ENCODE measurements at regions not wholly inside any gene's neighbourhood (a gene's known extent, or its start where the extent isn't known, plus 50 kb on each side); places are given as distances from the start of the nearest gene placed in this dataset.

- no peak for TF ChIP-seq TEAD4 (IDR thresholded peaks at IDR 0.05)
- no peak for TF ChIP-seq REST (IDR thresholded peaks at IDR 0.05; ENCODE audit: low read depth)
- TF ChIP-seq CEBPB (IDR thresholded peaks at IDR 0.05) = no peak
- TF ChIP-seq FOXM1 (IDR thresholded peaks at IDR 0.05; ENCODE audit: borderline replicate concordance, low read depth) = no peak
- no peak for TF ChIP-seq EP300 (IDR thresholded peaks at IDR 0.05; ENCODE audit: borderline replicate concordance)
- TF ChIP-seq YY1 (IDR thresholded peaks at IDR 0.05; ENCODE audit: low read depth) = no peak
Measured at GRCh38 chr12:88691811-88692210, 111.5 kb upstream of the KITLG start.
